IMR-90 (cell line): ENCODE measurements at regions not wholly inside any gene's neighbourhood (a gene's known extent, or its start where the extent isn't known, plus 50 kb on each side); places are given as distances from the start of the nearest gene placed in this dataset.

Source experiments
- ATAC-seq: fragments of 200-7000 bp; cut with Tn5 transposase; 2 replicates; pipeline ENCODE4 v1.9.1; 2020; ENCODE audit warnings: low read depth, mild to moderate bottlenecking, moderate library complexity
- BruUV-seq: library from RNA; stranded (reverse); fragments of 400-500 nt; replicated peaks from 2 replicates; lab custom pipeline; 2021; lab: Mats Ljungman, UMichigan
- CTCF ChIA-PET: fragments of 300-600 bp; formaldehyde crosslinking; extraction: SDS; loops from one replicate; lab custom pipeline; 2021; ENCODE audit warnings: antibody characterized with exemption; lab: Yijun Ruan, JAX
- POLR2A ChIA-PET: fragments of 300-600 bp; sonication (Branson Sonifier 250); formaldehyde crosslinking; loops from one replicate; lab custom pipeline; 2022; ENCODE audit warnings: antibody characterized with exemption; ENCODE audit not compliant: unreplicated experiment; lab: Charles Lee
- DNase-seq: peaks from one replicate; pipeline ENCODE4 v3.0.0; 2013
- H2AFZ ChIP-seq: replicated peaks from 2 replicates; pipeline ENCODE3; 2013; ENCODE audit warnings: low read length, mild to moderate bottlenecking; ENCODE audit not compliant: poor library complexity
- H2AK5ac ChIP-seq: 2 replicates; pipeline ENCODE4 v1.6.1; 2013; ENCODE audit warnings: low read depth, low read length, inconsistent platforms
- H2AK9ac ChIP-seq: replicated peaks from 2 replicates; pipeline ENCODE3; 2013; ENCODE audit warnings: mild to moderate bottlenecking, low read depth, low read length, moderate library complexity; ENCODE audit not compliant: poor library complexity
- H2BK120ac ChIP-seq: 2 replicates; pipeline ENCODE4 v1.6.1; 2013; ENCODE audit warnings: low read depth, low read length, inconsistent platforms
- H2BK15ac ChIP-seq: 3 replicates; pipeline ENCODE4 v1.6.1; 2013; ENCODE audit warnings: low read depth, low read length, inconsistent platforms
- H2BK20ac ChIP-seq: 2 replicates; pipeline ENCODE4 v1.6.1; 2013; ENCODE audit warnings: low read depth, mild to moderate bottlenecking, inconsistent platforms, low read length, moderate library complexity
- H2BK5ac ChIP-seq: 2 replicates; pipeline ENCODE4 v1.6.1; 2013; ENCODE audit warnings: mild to moderate bottlenecking, low read depth, low read length, inconsistent platforms; ENCODE audit not compliant: poor library complexity, severe bottlenecking
- H3K14ac ChIP-seq: replicated peaks from 2 replicates; pipeline ENCODE4 v1.6.1; 2013; ENCODE audit warnings: low read depth, low read length, inconsistent platforms
- H3K18ac ChIP-seq: 2 replicates; pipeline ENCODE4 v1.6.1; 2013; ENCODE audit warnings: low read depth, low read length, control low read depth
- H3K23ac ChIP-seq: 2 replicates; pipeline ENCODE4 v1.6.1; 2013; ENCODE audit warnings: low read depth, low read length, inconsistent platforms
- H3K27ac ChIP-seq: 2 replicates; pipeline ENCODE4 v1.5.1; 2013; ENCODE audit warnings: mild to moderate bottlenecking, control low read depth, low read length; ENCODE audit not compliant: insufficient read depth
- H3K27me3 ChIP-seq: 2 replicates; pipeline ENCODE4 v1.6.1; 2013; ENCODE audit warnings: low read length; ENCODE audit not compliant: control insufficient read depth, insufficient read depth
- H3K36me3 ChIP-seq: 2 replicates; pipeline ENCODE4 v1.6.1; 2013; ENCODE audit warnings: low read length, mixed read lengths; ENCODE audit not compliant: control insufficient read depth, insufficient read depth
- H3K4ac ChIP-seq: 2 replicates; pipeline ENCODE4 v1.6.1; 2013; ENCODE audit warnings: low read depth, low read length, inconsistent platforms
- H3K4me1 ChIP-seq: 2 replicates; pipeline ENCODE4 v1.6.1; 2013; ENCODE audit warnings: low read length, mixed read lengths; ENCODE audit not compliant: control insufficient read depth, insufficient read depth
- H3K4me2 ChIP-seq: 2 replicates; pipeline ENCODE4 v1.6.1; 2013; ENCODE audit warnings: low read depth, mild to moderate bottlenecking, control low read depth, low read length, moderate library complexity
- H3K4me3 ChIP-seq: 2 replicates; pipeline ENCODE4 v1.5.1; 2013; ENCODE audit warnings: low read depth, mild to moderate bottlenecking, control low read depth, low read length, moderate library complexity; ENCODE audit not compliant: insufficient read depth
- H3K56ac ChIP-seq: 2 replicates; pipeline ENCODE4 v1.6.1; 2013; ENCODE audit warnings: low read length, inconsistent platforms; ENCODE audit not compliant: insufficient read depth; ENCODE audit errors: extremely low read depth
- H3K79me1 ChIP-seq, 2 experiments: 2 replicates each; pipeline ENCODE4 v1.6.1; 2013; ENCODE audit warnings: low read length in 2 of 2, inconsistent platforms in 1 of 2, low read depth in 1 of 2
- H3K9ac ChIP-seq: 2 replicates; pipeline ENCODE4 v1.6.1; 2013; ENCODE audit warnings: low read depth, low read length, control low read depth
- H3K9me1 ChIP-seq: 2 replicates; pipeline ENCODE4 v1.6.1; 2013; ENCODE audit warnings: low read length, inconsistent platforms; ENCODE audit not compliant: insufficient read depth
- H3K9me3 ChIP-seq: 2 replicates; pipeline ENCODE4 v1.6.1; 2013; ENCODE audit warnings: low read length; ENCODE audit not compliant: control insufficient read depth, insufficient read depth
- H4K20me1 ChIP-seq: 2 replicates; pipeline ENCODE4 v1.6.1; 2013; ENCODE audit warnings: low read length, inconsistent platforms; ENCODE audit not compliant: insufficient read depth
- H4K5ac ChIP-seq: 2 replicates; pipeline ENCODE4 v1.6.1; 2013; ENCODE audit warnings: mild to moderate bottlenecking, low read depth, low read length, control low read depth
- H4K8ac ChIP-seq, 2 experiments: 2 replicates each; pipeline ENCODE4 v1.6.1; 2013; ENCODE audit warnings: low read depth in 2 of 2, low read length in 2 of 2, control low read depth in 1 of 2, inconsistent platforms in 1 of 2
- H4K91ac ChIP-seq: 2 replicates; pipeline ENCODE4 v1.6.1; 2013; ENCODE audit warnings: low read depth, low read length, inconsistent platforms; ENCODE audit not compliant: insufficient read depth
- BHLHE40 ChIP-seq: fragments of 150-350 bp; IDR thresholded peaks from 2 replicates; pipeline ENCODE4 v1.6.1; 2016; ENCODE audit warnings: mild to moderate bottlenecking, low read depth, low read length
- CEBPB ChIP-seq: IDR thresholded peaks from 2 replicates; pipeline ENCODE4 v1.6.1; 2012; ENCODE audit warnings: low read depth, low read length, improper control_type of control experiment
- CHD1 ChIP-seq: IDR thresholded peaks from 2 replicates; pipeline ENCODE4 v1.6.1; 2012; ENCODE audit warnings: low read depth, low read length, improper control_type of control experiment
- CTCF ChIP-seq: conservative IDR thresholded peaks from 2 replicates; pipeline ENCODE4 v1.5.1; 2012; ENCODE audit warnings: mild to moderate bottlenecking, low read depth, low read length, improper control_type of control experiment
- ELK1 ChIP-seq: fragments of 150-350 bp; IDR thresholded peaks from 2 replicates; pipeline ENCODE4 v1.6.1; 2016; ENCODE audit warnings: low read depth, mild to moderate bottlenecking, low read length, moderate library complexity, borderline replicate concordance
- FOS ChIP-seq: fragments of 150-350 bp; IDR thresholded peaks from 2 replicates; pipeline ENCODE4 v1.6.1; 2016; ENCODE audit warnings: low read depth, low read length
- MAFK ChIP-seq: IDR thresholded peaks from 2 replicates; pipeline ENCODE4 v1.6.1; 2012; ENCODE audit warnings: low read depth, low read length, improper control_type of control experiment
- MAZ ChIP-seq: IDR thresholded peaks from 2 replicates; pipeline ENCODE4 v1.6.1; 2012; ENCODE audit warnings: low read depth, mild to moderate bottlenecking, low read length, improper control_type of control experiment, moderate library complexity, borderline replicate concordance
- MXI1 ChIP-seq: IDR thresholded peaks from 2 replicates; pipeline ENCODE4 v1.6.1; 2012; ENCODE audit warnings: low read depth, mild to moderate bottlenecking, low read length, moderate library complexity, borderline replicate concordance
- NFE2L2 ChIP-seq: fragments of 150-350 bp; IDR thresholded peaks from 2 replicates; pipeline ENCODE4 v1.6.1; 2016; ENCODE audit warnings: low read depth, mild to moderate bottlenecking, low read length
- POLR2A ChIP-seq: IDR thresholded peaks from 2 replicates; pipeline ENCODE4 v1.6.1; 2012; ENCODE audit warnings: mild to moderate bottlenecking, low read depth, low read length
- RAD21 ChIP-seq: IDR thresholded peaks from 2 replicates; pipeline ENCODE4 v1.6.1; 2012; ENCODE audit warnings: low read length, improper control_type of control experiment
- RCOR1 ChIP-seq: IDR thresholded peaks from 2 replicates; pipeline ENCODE4 v1.6.1; 2012; ENCODE audit warnings: mild to moderate bottlenecking, low read length, improper control_type of control experiment; ENCODE audit not compliant: insufficient replicate concordance
- RFX5 ChIP-seq: IDR thresholded peaks from 2 replicates; pipeline ENCODE4 v1.8.0; 2012; ENCODE audit warnings: low read depth, mild to moderate bottlenecking, low read length, moderate library complexity
- SMC3 ChIP-seq: fragments of 150-350 bp; IDR thresholded peaks from 2 replicates; pipeline ENCODE4 v1.6.1; 2016; ENCODE audit warnings: low read depth, mild to moderate bottlenecking, antibody characterized with exemption, low read length, moderate library complexity
- USF2 ChIP-seq: fragments of 150-350 bp; IDR thresholded peaks from 2 replicates; pipeline ENCODE4 v1.6.1; 2017; ENCODE audit warnings: mild to moderate bottlenecking, antibody characterized with exemption, low read length, low read depth
- WGBS, 2 experiments: methylation state at CpG; one replicate each; pipeline versions ENCODE4 v1.1.5 to v1.1.7; 2013; ENCODE audit warnings: missing lambda C conversion rate in 2 of 2; ENCODE audit not compliant: insufficient read length in 1 of 2; ENCODE audit errors: extremely low coverage in 2 of 2; 5-methylcytosine and 5-hydroxymethylcytosine counted together
- dilution Hi-C: fragments of 300-500 bp; cut with HindIII; formaldehyde crosslinking; loops from one replicate; pipeline ENCODE4 v1.14.3; 2018; ENCODE audit warnings: low sequenced_read_pairs; ENCODE audit not compliant: unreplicated experiment
- in situ Hi-C: fragments of 300-500 bp; cut with MboI; formaldehyde crosslinking; loops from 3 replicates; pipeline ENCODE4 v1.14.3; 2019; ENCODE audit warnings: low sequenced_read_pairs, inconsistent platforms, mixed read lengths
- intact Hi-C: fragments of 100-400 bp; cut with micrococcal nuclease; formaldehyde crosslinking; loops from 2 replicates; pipeline ENCODE4 v1.10.0; 2022

DNA sequence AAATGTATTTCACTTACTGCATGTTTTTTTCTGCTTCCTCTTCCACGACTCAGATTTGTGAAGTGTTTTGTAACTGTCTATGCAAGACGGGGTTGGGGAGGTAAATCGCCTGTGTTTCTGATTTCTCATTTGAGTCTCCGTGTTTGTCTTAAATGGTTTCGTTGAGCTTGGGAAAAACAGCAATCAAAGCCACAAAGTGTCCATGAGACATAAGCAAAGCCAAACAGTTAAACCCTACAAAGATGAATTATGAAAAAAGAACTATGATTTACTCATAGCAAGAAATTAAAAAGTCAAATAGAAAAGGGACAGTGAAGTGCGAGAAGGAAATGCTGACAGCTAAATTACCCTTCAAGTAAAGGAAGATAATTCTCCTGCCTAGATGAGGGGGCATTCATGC lies 164.3 kb upstream of the TMPO start:
- Histone ChIP-seq H3K18ac (no peak overlapping the region), H3K79me1 (no peaks in the 10 kb centered on the region), H3K9me1 (no peaks in the 10 kb centered on the region), H2AFZ (no peak overlapping the region), H3K27ac (no peak overlapping the region), H3K27me3 (no peaks in the 10 kb centered on the region), H4K5ac (no peak overlapping the region), H3K9me3 (no peaks in the 10 kb centered on the region), H4K8ac (no peak overlapping the region), H3K36me3 (no peaks in the 10 kb centered on the region), H3K14ac (no peak overlapping the region), H3K4me1 (no peaks in the 10 kb centered on the region), H3K9ac (no peak overlapping the region), H2AK9ac (no peak overlapping the region), H4K20me1 (no peaks in the 10 kb centered on the region), H3K23ac (no peak overlapping the region), H3K4me3 (no peak overlapping the region), H2BK20ac (no peak overlapping the region), H3K4ac (no peak overlapping the region), H3K56ac (no peak overlapping the region), H2BK5ac (no peak overlapping the region), H2BK120ac (no peak overlapping the region), H3K4me2 (no peak overlapping the region), H4K91ac (no peak overlapping the region), H2BK15ac (no peak overlapping the region), H2AK5ac (no peak overlapping the region)
- dilution Hi-C loops (no loop called here), in situ Hi-C loops (no loop called here), intact Hi-C loops (no loop called here)
- CTCF ChIA-PET: interaction anchor here (1.1 kb wide), 1 partner anchor 13 kb away, joined by 3 read pairs; no protein-coding TSS in a partner anchor
- TF ChIP-seq MXI1 (no peak), ELK1 (no peak), RFX5 (no peak), RCOR1 (no peak), MAZ (no peak), SMC3 (no peak), CHD1 (no peak), FOS (no peak), USF2 (no peak), BHLHE40 (no peak), POLR2A (no peak), CTCF (no peak), NFE2L2 (no peak), CEBPB (no peak), MAFK (no peak), RAD21 (no peak)
- no TSS peak for BruUV-seq
- ATAC-seq (no peak), DNase-seq (no peak)
- no CpG with 5 or more reads among the region's 6 CpGs for WGBS, 2 experiments
- POLR2A ChIA-PET: no interaction called here
